Mucosa of gallbladder (tissue), 1 donor: ENCODE measurements at regions not wholly inside any gene's neighbourhood (a gene's known extent, or its start where the extent isn't known, plus 50 kb on each side); places are given as distances from the start of the nearest gene placed in this dataset.

Source experiments
- DNase-seq: peaks from one replicate; pipeline ENCODE4 v3.0.0-alpha.2; 2020; ENCODE audit warnings: low spot score
- donor health status: DM: no; HTN: no; CAD: no.

DNA sequence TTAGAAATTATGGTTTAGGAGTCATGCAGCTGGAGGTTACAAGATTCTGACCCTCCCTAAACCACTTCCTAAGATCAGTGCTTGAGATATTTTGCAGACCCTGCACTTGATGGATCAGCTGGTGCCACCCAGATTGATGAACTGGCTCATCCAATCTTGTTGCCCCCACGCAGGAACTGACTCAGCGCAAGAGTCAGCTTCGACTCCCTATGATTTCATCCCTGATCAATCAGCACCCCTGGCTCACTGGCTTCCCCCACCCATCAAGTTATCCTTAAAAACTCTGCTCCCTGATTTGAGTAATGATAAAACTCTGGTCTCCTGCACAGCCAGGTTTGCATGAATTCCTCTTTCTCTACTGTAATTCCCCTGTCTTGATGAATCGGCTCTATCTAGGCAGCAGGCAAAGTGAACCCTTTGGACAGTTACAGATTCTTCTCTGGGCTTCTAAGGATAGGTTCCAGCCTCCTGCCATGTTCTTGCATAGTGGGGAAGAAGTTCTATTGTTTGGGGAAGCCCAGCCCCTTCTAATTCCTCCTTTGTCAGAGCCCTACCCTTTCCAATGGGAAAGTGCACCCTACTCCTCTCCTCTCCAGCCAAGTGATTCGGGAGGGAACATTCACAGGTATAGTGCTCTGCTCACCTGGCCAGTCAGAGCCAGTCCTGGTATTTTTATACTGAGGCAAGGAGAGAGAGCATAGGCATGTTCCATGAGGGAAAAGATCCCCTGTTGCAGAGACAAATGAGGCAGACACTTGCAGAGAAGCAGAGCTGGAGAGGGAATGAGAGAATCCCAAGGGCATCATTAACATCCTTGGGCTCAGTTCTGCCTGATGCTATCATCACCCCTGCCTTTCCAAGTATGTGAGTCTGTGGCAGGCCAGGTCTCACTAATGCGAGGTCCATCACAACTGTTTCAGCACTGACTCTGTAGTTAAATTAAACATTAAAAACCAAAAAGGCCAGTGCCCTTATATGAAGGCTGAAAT is 224.4 kb upstream of the GALNT17 start:
- no peak for DNase-seq

DNA sequence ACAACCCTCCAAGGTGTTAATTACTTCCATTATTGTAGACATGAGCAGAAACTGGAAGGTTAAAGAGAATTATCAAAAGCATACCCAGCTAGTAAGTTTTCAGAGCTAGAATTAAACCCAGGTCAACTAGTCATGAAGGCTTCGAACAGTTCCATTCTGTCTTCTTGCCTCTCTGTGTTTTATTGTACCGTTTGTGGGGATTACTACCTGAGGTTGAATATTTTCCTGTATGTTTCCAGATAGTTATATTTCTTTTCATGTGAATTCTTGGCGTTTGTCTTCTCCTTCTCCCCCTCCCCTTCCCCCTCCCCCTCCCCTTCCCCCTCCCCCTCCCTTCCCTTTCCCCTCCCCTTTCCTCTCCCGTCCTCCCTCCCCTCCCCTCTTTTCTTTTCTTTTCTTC is 218.0 kb upstream of the GALNT17 start:
- no peak for DNase-seq

DNA sequence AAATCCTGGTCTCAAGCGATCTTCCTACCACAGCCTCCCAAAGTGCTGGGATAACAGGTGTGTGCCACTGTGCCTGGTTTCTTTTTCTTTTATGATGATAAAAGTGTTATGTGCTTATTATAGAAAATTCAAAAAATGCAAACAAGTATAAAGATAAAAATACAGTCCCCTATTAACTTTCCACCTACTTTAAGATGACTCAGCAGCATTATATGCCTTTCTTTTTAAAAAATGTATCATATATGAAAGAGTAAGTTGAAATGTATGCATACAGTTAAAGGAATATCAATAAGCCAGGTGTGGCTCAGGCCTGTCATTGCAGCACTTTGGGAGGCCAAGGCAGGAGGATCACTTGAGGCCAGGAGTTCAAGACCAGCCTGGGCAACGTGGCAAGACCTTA is 216.9 kb upstream of the GALNT17 start:
- no peak for DNase-seq

DNA sequence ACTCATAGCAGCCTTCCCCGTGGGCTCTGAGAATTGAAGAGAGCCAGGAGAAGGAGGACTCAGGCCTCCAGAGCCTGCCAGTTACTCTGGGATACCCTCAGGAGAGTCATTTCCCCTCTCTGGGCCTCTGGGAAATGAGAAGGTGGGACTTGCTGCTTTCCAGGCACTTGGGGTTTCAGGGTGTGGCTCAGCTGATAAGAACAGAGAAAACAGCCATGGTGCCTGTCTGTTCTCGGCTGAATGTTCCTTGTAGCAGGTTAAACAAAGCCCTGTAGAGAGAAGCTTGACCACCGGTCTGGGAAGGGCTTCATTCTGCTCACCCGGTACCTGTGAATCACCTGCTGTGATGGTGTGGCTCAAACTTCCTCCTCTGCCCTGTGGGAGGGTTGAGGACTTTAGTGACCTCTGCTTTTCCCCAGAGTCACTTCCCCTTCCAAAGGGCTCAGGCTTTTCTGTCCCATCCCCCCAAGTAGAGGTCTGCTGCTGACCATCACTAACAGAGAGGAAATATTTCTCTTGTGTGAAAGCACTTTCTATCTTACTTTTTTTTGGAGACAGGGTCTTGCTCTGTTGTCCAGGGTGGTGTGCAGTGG is 212.4 kb upstream of the GALNT17 start:
- no peak for DNase-seq

DNA sequence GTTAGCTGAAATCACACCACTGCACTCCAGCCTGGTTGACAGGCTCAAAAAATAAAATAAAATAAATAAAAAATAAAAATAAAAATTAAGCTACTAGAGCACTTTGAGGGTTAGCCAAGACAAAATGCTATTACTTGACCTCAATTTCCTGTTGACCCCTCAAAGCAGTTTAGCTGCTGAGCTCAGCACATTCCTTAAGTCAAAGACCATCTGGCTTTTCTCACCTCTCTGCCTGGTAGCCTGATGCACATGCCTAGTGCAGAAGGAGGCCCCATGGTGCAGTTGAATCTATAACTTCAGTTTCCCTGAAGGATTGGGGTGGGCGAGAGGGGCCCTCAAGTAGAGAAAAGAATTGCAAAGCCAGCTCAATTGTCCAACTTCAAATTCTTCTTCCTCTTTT is 211.1 kb upstream of the GALNT17 start:
- DNase-seq: no peak

DNA sequence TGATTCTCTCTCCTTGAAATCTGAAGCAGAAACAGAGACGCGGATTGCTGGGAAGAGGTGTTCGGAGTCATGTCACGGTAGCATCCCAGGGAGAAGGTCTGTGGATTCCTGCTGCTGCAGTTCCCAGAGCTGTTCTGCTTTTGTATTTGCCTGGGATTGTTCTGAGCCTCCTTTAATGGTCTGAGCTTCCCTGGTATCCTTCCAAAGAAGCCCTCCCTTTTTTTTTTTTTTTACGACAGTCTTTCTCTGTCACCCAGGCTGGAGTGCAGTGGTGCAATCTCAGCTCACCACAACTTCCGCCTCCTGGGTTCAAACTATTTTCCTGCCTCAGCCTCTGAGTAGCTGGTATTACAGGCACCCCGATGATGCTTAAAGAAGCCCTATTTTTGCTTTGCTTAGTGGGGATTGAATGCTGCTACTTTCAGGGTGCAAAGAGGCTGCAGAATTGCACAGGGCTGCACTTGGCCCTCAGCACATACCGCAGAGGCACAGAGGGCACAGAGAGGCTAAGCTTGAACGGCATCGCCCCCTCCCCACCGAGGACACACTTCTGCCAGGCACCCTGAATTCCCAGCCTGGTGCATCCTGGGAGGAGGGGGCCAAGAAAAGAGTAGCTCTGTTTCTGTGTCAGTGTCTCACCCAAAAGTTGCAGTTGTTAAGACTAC is 208.6 kb upstream of the GALNT17 start:
- DNase-seq: no peak

DNA sequence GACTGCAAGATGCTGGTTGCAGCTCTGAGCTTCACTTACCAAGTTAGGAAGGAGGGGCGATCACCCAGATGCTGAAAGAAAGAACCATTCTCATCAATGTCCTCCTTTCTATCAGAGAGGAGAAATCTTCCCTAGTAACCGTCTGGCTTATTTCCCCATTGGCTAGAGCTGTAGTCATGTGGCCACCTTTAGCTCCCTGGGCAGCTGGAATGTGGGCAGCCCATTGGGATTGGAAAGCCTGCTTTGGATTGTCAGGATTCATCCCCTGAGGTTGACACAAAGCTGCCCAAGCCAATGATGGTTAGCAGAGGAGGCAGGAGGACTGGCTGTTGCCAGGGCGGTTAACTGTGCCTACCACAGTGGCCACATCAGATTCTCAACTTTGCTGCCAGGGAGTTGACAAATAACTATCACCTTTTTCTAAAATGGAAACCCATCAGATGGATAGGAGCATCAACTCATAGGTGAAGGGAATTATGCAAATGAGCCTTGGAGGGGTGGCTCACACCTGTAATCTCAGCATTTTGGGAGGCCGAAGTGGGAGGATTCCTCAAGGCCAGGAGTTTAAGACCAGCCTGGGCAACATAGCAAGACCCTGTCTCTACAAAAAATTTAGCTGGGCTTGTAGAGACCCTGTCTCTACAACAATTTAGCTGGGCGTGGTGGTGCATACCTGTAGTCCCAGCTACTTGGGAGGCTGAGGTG is 206.4 kb upstream of the GALNT17 start:
- DNase-seq: no peak

DNA sequence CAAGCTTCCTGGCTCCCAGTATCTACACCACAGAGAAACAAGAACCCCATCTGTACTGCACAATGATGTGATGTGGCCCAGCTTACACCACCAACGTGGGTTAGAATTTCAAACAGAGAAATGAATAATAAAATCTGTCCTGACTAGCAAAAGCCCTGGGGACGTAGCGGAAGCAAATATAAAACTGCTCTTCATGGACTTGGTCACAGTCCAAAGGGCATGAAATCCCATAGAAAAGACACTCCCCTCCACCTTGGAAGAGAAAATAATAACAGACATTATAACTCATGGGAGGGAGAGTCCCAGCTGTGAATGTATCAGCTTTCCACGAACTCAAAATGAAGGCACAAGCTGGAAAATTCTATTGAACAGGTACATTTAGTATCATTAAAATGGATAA is 205.3 kb upstream of the GALNT17 start:
- DNase-seq: no peak

DNA sequence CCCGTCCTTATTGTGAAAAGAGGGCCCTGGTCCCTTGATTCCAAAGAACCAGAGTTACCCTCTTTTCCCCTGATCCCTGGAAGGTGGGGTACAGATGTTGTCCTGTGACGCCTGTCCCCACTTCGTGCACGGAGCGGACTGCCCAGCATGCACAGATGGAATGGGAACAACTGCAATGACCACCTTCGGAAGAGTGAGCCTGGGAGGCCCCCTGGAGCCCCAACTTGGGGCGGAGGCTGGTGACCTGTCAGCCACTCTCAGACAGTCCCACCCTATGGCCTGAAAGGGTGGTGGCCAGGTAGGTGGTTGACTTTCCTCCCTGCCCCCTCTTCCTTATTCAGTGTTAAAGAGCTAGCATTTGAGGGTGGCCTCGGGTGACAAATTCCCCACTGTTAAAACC is 196.6 kb upstream of the GALNT17 start:
- DNase-seq: no peak

DNA sequence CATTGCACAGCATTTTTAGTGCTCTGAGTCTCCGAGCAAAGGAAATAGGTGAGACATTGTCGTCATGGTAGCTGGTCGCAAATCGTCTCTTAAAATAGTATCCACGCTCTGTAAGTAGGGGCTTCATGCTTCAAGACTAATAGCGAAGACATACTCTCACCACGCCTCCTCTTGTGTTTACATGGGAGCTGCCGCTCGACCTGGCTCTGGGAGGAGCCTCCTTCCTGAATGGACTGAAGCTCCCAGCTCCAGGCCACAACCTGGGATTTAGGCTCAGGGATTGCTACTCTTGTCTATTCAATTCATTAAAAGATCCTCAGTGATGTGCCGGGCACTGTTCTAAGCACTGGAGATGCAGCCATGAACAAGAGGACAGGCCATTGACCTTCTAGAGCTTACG is 196.1 kb upstream of the GALNT17 start:
- DNase-seq: no peak

DNA sequence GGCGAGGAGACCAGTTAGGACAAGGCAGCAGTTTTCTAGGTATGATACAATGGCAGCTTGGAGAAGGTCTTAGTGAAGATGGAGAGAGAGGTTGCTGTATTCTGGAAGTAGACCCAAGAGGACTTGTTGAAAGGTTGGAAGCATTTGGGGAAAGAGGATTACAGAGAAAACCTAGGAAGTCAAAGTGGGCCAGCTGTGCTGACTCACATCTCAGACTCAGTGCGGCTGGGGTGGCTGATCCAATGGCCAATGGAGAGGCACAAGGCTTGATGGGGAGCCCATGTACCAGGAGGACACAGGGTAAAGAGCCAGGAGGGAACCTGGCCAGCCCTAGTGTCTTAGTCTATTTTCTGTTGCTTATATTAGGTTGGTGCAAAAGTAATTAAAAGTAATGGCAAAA is 194.5 kb upstream of the GALNT17 start:
- DNase-seq: no peak

DNA sequence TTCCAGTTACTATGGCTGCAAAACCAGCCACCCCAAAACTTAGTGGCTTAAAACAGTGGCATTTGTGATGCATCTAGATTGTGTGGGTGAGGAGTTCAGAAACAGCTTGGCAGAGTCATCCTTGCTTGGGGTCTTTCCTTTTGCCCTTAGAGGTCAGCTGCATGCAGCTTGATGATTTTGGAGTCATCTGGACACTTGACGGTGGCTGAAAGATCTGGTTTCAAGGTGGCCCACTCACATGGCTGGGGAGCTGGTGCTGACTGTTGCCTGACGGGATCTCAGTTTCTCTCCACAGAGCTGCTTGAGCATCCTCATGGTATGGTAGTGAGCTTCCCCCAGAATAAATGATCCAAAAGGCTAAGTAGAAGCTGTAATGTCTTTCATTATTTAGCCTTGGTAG is 191.3 kb upstream of the GALNT17 start:
- DNase-seq: no peak

DNA sequence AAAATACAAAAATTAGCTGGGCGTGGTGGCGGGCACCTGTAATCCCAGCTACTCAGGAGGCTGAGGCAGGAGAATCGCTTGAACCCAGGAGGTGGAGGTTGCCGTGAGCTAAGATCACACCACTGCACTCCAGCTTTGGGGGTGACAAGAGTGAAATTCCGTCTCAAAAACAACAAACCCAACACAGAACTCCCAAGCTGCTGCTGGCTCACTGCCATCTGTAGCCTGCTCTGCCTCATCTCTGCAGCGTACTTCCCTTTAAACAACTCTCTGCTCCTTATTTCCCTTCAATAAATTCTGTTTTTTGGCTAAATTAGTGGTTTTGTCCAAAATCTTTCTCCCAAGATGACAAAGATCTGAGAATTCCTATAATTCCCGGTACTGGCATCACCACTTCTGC is 189.2 kb upstream of the GALNT17 start:
- no peak for DNase-seq

DNA sequence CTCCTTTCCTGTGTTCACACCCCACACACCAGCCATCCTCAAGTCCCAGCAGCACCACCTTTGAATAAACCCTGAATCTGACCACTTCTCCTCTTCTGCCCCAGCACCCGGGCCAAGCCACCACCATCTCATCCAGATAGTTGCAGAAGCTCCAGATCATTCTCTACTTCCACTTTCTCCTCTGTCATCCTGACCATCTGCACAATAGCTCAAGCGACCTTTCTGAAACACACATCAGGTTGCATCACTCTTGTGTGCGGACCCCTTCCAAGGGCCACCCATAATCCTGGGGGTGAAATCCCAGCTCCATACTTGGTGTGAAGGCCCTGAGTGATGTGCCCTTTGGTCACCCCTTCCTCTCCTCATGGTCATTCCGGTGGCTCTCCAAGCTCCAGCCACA is 187.4 kb upstream of the GALNT17 start:
- DNase-seq: no peak

DNA sequence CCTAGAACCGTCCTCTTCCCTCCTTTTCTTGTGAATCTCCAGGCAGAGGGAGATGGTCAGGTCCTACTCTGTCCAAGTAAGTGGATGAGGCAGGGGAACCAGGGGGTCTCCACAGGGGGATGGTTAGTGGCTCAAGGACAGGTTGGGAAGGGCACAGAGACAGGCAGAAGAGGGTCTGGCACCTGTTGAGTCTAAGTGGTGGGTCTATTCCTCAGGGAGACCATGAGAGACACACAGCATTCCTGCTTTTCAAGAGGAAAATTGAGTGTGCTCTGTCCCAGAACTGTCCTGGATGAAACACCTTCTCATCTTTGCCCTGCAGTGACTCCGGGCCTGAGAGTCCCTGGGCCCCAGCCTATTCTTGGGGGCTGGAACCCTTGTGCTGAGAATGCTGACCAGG is 184.8 kb upstream of the GALNT17 start:
- no peak for DNase-seq

DNA sequence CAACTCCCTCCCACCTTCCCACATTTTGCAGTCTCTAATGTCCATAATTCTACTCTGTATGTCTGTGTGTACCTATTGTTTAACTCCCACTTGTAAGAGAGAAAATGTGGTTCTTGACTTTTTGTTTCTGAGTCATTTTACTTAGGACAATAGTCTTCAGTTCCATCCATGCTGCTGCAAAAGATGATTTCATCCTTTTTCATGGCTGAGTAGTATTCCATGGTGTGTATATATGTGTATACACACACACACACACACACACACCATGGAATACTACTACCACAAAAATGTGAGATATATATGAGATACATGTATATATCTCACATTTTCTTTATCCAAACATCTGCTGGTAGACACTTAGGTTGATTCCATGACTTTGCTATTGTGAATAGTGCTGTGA is 182.1 kb upstream of the GALNT17 start:
- DNase-seq: no peak

DNA sequence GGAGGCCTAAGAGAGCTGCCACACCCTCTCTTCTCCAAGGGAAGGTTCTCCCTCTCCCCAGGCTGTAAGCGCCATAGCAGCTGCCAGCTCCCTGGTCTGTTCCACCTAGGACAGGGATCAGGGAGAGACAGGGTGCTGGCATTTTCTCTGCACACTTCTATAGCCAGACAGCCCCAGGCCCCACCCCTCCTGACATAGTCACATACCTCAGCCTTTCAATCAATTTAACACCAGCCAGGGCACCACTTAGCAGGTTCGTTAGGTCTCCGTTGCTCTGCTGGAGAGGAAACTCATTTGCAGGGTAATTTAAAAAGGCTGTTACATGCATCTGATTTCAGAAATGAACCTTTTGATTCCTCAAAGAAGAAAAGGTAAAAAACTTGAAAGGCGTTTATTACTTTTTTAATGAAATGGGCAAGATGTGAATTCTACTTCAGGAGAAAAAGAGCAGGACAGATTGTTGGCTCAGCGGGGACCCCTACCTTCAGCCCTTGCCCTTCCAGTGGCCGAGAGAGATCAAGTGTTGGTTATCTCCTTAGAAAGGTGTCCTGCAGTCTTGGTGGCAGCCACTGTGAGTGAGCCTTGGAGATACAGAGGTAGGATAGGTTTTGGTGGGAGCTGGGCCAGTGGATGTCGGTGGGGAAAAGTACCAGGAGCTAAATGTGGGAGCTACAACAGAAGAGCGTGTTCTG is 180.5 kb upstream of the GALNT17 start:
- no peak for DNase-seq

DNA sequence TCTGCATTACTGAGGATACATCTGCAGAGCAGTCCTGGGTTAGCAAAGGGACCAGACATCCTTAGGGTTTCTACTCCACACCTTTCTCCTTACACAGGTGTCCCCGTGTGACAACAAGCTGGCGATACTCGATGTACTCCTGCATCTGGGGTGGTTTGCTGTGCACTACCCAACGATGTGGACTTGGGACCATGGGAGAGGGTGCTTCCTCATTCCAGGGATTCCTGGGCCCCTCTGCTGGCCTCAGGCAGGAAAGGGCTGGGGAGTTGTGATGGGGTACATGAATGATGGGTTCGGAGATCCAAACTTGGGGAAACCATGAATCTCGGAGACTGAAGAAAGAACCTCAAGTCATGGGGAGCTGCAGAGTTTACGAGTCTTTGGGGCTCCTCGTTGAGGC is 179.6 kb upstream of the GALNT17 start:
- DNase-seq: no peak

DNA sequence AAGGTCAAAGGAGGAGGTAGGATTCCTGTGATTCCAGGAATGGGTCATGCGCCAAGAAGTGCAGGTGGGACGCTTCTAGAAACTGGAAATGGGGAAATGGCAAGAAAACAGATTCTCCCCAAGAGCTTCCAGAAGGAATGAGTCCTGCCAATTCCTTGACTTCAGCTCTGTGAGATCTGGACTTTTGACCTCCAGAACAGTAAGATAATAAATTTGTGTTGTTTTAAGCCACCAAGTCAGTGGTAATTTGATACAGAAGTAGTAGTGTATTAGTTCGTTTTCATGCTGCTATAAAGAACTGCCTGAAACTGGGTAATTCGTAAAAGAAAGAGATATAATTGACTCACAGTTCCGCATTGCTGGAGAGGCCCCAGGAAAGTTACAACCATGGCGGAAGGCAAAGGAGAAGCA is 178.6 kb upstream of the GALNT17 start:
- DNase-seq: no peak

DNA sequence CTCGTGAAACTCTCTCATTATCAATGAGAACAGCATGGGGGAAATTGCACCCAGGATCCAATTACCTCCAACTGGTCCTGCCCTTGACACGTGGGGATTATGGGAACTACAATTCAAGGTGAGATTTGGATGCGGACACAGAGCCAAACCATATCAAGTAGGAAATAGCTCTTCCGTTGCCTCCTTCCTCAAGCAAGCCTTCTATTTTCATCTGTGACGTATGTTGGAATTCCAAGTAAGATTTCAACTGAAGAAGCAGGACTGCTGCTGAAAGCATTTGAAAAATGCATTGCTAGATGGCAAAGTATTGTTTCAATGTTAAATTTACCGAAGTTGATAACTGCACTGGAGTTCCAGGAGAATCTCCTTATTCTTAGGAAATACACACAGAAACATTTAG is 178.1 kb upstream of the GALNT17 start:
- DNase-seq: no peak

DNA sequence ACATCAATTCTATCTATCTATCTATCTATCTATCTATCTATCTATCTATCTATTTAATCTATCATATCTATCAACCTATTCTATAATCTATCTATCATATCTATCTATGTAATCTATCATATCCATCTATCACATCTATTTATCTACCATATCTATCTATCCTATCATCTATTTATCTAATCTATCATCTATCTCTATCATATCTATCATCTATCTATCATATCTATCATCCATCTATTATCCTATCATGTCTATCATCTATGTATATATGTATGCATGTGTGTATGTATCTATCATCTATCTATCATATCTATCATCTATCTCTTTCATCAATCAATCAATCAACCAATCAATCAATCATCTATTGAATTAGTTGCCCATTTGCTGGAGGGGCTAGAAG is 159.3 kb upstream of the GALNT17 start:
- DNase-seq: no peak

DNA sequence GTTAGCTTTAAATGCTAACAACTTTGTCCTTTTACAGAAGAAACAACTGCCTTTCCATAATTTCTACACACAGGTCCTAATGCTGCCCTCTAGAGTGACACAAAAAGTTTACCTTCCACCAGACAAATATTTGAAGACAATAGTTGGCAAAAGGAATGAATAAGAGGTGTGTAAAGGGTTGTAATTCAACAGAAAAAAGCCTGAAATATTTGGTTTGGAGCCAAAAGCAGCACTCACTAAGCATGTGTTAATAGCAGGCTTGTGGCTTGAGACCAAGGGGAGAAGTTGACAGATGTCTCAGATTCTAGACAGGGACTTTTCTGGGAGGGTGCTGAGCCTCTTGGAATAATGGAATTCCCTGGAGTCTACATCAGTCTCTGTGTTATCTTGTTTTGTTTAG is 156.2 kb upstream of the GALNT17 start:
- DNase-seq: no peak
